ENCODE measurements at regions not wholly inside any gene's neighbourhood (a gene's known extent, or its start where the extent isn't known, plus 50 kb on each side); places are given as distances from the start of the nearest gene placed in this dataset.

- TF ChIP-seq CTCF (IDR thresholded peaks at IDR 0.05) (no peak), POLR2A (IDR thresholded peaks at IDR 0.05) (no peak)
These were observed 201.1 kb upstream of the LPP start for GRCh38 chr3:187952849-187953248.

Measured in thyroid gland (tissue), 4 donors.